Heart left ventricle (tissue), 13 donors: ENCODE measurements at regions not wholly inside any gene's neighbourhood (a gene's known extent, or its start where the extent isn't known, plus 50 kb on each side); places are given as distances from the start of the nearest gene placed in this dataset.

Source experiments
- POLR2A ChIP-seq, 2 donors: fragments of 450-650 bp; IDR thresholded peaks; one replicate each; pipeline ENCODE4 v1.6.1; 2017; ENCODE audit warnings: antibody characterized with exemption in 2 of 2, mild to moderate bottlenecking in 2 of 2, moderate library complexity in 2 of 2
- TF ChIP-seq, protein P1 (sequence below), 12 donors: fragments of 200-600 bp; sonication (generic) in 4 of 12; IDR thresholded peaks; one replicate each; pipeline versions ENCODE4 v1.5.0 to v1.8.0; 2018 to 2022; ENCODE audit warnings: antibody characterized with exemption in 12 of 12, mild to moderate bottlenecking in 5 of 12
- donor health status: ischemic (EF 13 %, LVEDD 7.1; RV severe dilation, severe dysfunction).
- donor health status: DM: no; HTN: yes; CAD: no.
- donor health status: DM: no; HTN: no; CAD: no.
- donor health status: ischemic (EF 25% LVEDD 6.9; RV normal size, moderate dysfunction).
- donor health status: ischemic (EF 25% LVEDD 5.7; RV mildly dilated, moderate dysfunction).
- donor health status: ischemic (EF 35%, LVEDD 5.7; RV mildly dilated, moderate dysfunction).
- donor health status: nonischemic (EF 11% LVEDD 7.7; RV severe dilation, severe dysfunction).
- donor health status: DM: yes; HTN: yes; CAD: no.
- donor health status: PGD.
- donor health status: ischemic (EF 29% LVEDD 5.4; RV normal size, mild dysfunction).
- donor health status: nonischemic (EF 23%, LVEDD 6.1; RV moderate dilation, normal function).

DNA sequence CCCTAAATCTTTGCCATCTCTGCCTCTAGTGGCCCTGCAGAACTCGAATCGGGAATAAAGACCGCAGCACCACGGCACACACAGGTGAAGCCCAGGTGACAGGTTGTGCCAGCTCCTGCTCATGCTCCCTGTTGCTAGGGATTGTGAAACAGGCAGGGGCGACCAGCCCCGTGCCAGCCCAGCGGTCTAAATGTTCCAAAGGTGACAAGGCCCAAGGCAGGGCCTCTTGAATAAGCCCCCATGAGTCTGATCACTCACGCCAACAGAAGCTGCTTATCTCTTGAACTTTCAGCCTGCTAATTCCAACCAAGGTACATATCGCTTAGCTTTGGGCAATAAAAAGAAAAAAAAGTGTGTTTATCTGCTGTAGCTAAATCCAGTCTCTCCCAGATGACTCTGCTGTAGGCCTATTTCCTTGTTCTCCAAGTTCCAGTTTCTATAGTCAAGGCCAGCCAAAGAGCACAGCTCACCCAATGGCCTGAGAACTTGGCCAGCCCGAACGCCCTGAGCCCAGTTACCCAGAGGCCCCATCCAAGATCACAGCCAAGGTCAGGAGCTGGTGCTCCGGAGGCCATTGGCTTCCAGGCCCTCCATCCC lies 191.1 kb upstream of the GPR12 start:
- TF ChIP-seq, protein P1, sequence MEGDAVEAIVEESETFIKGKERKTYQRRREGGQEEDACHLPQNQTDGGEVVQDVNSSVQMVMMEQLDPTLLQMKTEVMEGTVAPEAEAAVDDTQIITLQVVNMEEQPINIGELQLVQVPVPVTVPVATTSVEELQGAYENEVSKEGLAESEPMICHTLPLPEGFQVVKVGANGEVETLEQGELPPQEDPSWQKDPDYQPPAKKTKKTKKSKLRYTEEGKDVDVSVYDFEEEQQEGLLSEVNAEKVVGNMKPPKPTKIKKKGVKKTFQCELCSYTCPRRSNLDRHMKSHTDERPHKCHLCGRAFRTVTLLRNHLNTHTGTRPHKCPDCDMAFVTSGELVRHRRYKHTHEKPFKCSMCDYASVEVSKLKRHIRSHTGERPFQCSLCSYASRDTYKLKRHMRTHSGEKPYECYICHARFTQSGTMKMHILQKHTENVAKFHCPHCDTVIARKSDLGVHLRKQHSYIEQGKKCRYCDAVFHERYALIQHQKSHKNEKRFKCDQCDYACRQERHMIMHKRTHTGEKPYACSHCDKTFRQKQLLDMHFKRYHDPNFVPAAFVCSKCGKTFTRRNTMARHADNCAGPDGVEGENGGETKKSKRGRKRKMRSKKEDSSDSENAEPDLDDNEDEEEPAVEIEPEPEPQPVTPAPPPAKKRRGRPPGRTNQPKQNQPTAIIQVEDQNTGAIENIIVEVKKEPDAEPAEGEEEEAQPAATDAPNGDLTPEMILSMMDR (IDR thresholded peaks at IDR 0.05) = no peak
- TF ChIP-seq POLR2A (IDR thresholded peaks at IDR 0.05) = no peak
